G401 (cell line): ENCODE measurements at regions not wholly inside any gene's neighbourhood (a gene's known extent, or its start where the extent isn't known, plus 50 kb on each side); places are given as distances from the start of the nearest gene placed in this dataset.
A peak's percentile ranks its signal among the peaks of the same experiment; 100 is the strongest.

Experiments used
- DNase-seq: peaks from one replicate; pipeline ENCODE4 v3.0.0-alpha.2; 2015; ENCODE audit warnings: low spot score
- in situ Hi-C: cut with HindIII; loops from 2 replicates; pipeline ENCODE4 v1.10.0; 2016; ENCODE audit warnings: low sequenced_read_pairs, mixed read lengths

- DNase-seq: peak; percentile 74
- in situ Hi-C loops: no loop called here
These were observed 134.8 kb upstream of the FSHR start for GRCh38 chr2:49288902-49289700.

- in situ Hi-C loops: no loop called here
- peak; percentile 94 for DNase-seq
These were observed 133.9 kb upstream of the FSHR start for GRCh38 chr2:49288113-49288705.

GRCh38 chr2:49286726-49287125, 132.4 kb upstream of the FSHR start:
- DNase-seq: no peak
- in situ Hi-C loops: no loop called here

GRCh38 chr2:49286045-49286444, 131.7 kb upstream of the FSHR start:
- in situ Hi-C loops: no loop called here
- DNase-seq: no peak

- DNase-seq: no peak
- in situ Hi-C loops: no loop called here
These were observed 124.2 kb upstream of the FSHR start for GRCh38 chr2:49278561-49278960.

GRCh38 chr2:49278141-49278540, 123.8 kb upstream of the FSHR start:
- DNase-seq: no peak
- in situ Hi-C loops: no loop called here

GRCh38 chr2:49271060-49271606, 116.8 kb upstream of the FSHR start:
- no peak for DNase-seq
- in situ Hi-C loops: no loop called here

GRCh38 chr2:49270091-49270490, 115.8 kb upstream of the FSHR start:
- in situ Hi-C loops: no loop called here
- DNase-seq: no peak

- in situ Hi-C loops: no loop called here
- DNase-seq: no peak
These were observed 111.2 kb upstream of the FSHR start for GRCh38 chr2:49265471-49265870.

GRCh38 chr2:49262801-49263560, 108.7 kb upstream of the FSHR start:
- no peak for DNase-seq
- in situ Hi-C loops: no loop called here

GRCh38 chr2:49261781-49262180, 107.5 kb upstream of the FSHR start:
- in situ Hi-C loops: no loop called here
- no peak for DNase-seq

GRCh38 chr2:49260979-49261538, 106.7 kb upstream of the FSHR start:
- no peak for DNase-seq
- in situ Hi-C loops: no loop called here

- no peak for DNase-seq
- in situ Hi-C loops: no loop called here
These were observed 105.6 kb upstream of the FSHR start for GRCh38 chr2:49259926-49260325.

GRCh38 chr2:49255409-49255971, 101.2 kb upstream of the FSHR start:
- in situ Hi-C loops: no loop called here
- peak; percentile 87 for DNase-seq

GRCh38 chr2:49254401-49254800, 100.1 kb upstream of the FSHR start:
- no peak for DNase-seq

GRCh38 chr2:49251766-49252165, 97.5 kb upstream of the FSHR start:
- DNase-seq: no peak
- in situ Hi-C loops: no loop called here

More at GRCh38 chr2:49254401-49254800, 100.1 kb upstream of the FSHR start:
- in situ Hi-C loops: no loop called here

- in situ Hi-C loops: no loop called here
- DNase-seq: no peak
These were observed 96.9 kb upstream of the FSHR start for GRCh38 chr2:49251251-49251650.

GRCh38 chr2:49248506-49248905, 94.2 kb upstream of the FSHR start:
- no peak for DNase-seq
- in situ Hi-C loops: no loop called here

- no peak for DNase-seq
- in situ Hi-C loops: no loop called here
These were observed 87.7 kb upstream of the FSHR start for GRCh38 chr2:49241991-49242390.
